ENCODE measurements at regions not wholly inside any gene's neighbourhood (a gene's known extent, or its start where the extent isn't known, plus 50 kb on each side); places are given as distances from the start of the nearest gene placed in this dataset.

DNA sequence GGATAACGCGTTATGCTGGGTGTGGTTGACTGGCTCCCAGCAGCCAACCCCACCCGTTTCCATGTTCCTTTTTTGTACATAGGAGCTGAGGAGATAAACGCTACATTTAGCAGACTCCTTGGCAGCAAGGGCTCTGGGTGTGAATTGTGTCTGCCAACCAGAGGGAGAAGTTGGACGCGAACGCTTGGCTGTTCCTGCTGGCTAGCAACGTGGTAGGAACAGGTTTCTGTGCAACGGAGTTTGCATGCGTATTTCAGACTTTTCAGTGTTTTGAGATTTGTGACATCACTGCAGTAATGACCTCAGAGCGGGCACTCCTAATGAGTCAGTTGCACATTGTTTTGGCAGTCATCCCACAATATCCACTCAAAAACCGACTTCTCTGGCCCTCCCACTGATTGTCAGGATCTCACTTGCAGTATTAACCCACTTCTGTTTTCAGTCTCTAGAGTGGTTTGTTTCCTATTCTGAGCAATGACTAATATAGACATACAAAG lies 98.7 kb upstream of the RGS1 start:
- TF ChIP-seq EZH2 (IDR thresholded peaks at IDR 0.05; ENCODE audit: borderline replicate concordance, low read length): no peak
- TF ChIP-seq CTCF (conservative IDR thresholded peaks at IDR 0.05 in 1 of 2, IDR thresholded peaks at IDR 0.05 in 1 of 2; ENCODE audit: extremely low read depth in 1 of 2, insufficient read depth in 1 of 2, low read depth in 1 of 2, low read length in 2 of 2): no peak

Measured in mammary epithelial cell (primary cell).